Left ventricle myocardium inferior (tissue), 1 donor: ENCODE measurements at regions not wholly inside any gene's neighbourhood (a gene's known extent, or its start where the extent isn't known, plus 50 kb on each side); places are given as distances from the start of the nearest gene placed in this dataset.

Source experiments
- DNase-seq: peaks from one replicate; pipeline ENCODE4 v3.0.0-alpha.2; 2020
- H3K27ac ChIP-seq: fragments of 200-600 bp; replicated peaks from 2 replicates; pipeline ENCODE4 v1.8.0; 2021
- H3K27me3 ChIP-seq: fragments of 200-600 bp; 2 replicates; pipeline ENCODE4 v1.8.0; 2021; ENCODE audit warnings: low read depth
- H3K36me3 ChIP-seq: fragments of 200-600 bp; 2 replicates; pipeline ENCODE4 v1.8.0; 2021
- H3K4me1 ChIP-seq: fragments of 200-600 bp; 2 replicates; pipeline ENCODE4 v1.8.0; 2021
- H3K4me3 ChIP-seq: fragments of 200-600 bp; 2 replicates; pipeline ENCODE4 v1.8.0; 2021; ENCODE audit warnings: mild to moderate bottlenecking, moderate library complexity
- H3K9me3 ChIP-seq: fragments of 200-600 bp; replicated peaks from 2 replicates; pipeline ENCODE4 v1.8.0; 2021
- CTCF ChIP-seq: fragments of 200-600 bp; IDR thresholded peaks from 2 replicates; pipeline ENCODE4 v1.8.0; 2021; ENCODE audit warnings: antibody characterized with exemption, mild to moderate bottlenecking, borderline replicate concordance
- intact Hi-C: fragments of 100-400 bp; cut with micrococcal nuclease; formaldehyde crosslinking; loops from one replicate; pipeline ENCODE4 v1.11.0; 2022
- donor health status: DM: no; HTN: yes; CAD: no; lungs with severe emphysema.

- no peak for TF ChIP-seq CTCF
- H3K27me3 ChIP-seq: peaks cover 70% of the 10 kb centered on the region
- no peaks in the 10 kb centered on the region for H3K4me1 ChIP-seq
- intact Hi-C loops: no loop called here
- H3K4me3 ChIP-seq: no peak overlapping the region
- peaks cover 28% of the 10 kb centered on the region for H3K9me3 ChIP-seq
- H3K36me3 ChIP-seq: no peaks in the 10 kb centered on the region
- H3K27ac ChIP-seq: no peak overlapping the region
- DNase-seq: no peak
Observed at GRCh38 chr14:99116741-99117295, 155.2 kb downstream of the BCL11B start.

- Histone ChIP-seq H3K9me3 (peaks cover 20% of the 10 kb centered on the region), H3K4me3 (no peak overlapping the region), H3K27me3 (peaks cover 79% of the 10 kb centered on the region), H3K4me1 (no peaks in the 10 kb centered on the region), H3K36me3 (no peaks in the 10 kb centered on the region), H3K27ac (no peak overlapping the region)
- intact Hi-C loops: no loop called here
- DNase-seq: no peak
- no peak for TF ChIP-seq CTCF
Observed at GRCh38 chr14:99117671-99118045, 154.3 kb downstream of the BCL11B start.

GRCh38 chr14:99118046-99118721 is 153.8 kb downstream of the BCL11B start:
- Histone ChIP-seq H3K27me3 (peaks cover 81% of the 10 kb centered on the region), H3K27ac (no peak overlapping the region), H3K4me3 (no peak overlapping the region), H3K4me1 (no peaks in the 10 kb centered on the region), H3K9me3 (peaks cover 14% of the 10 kb centered on the region), H3K36me3 (no peaks in the 10 kb centered on the region)
- TF ChIP-seq CTCF: no peak
- DNase-seq: no peak
- intact Hi-C loops: no loop called here

GRCh38 chr14:99118946-99119345 is 153.1 kb downstream of the BCL11B start:
- H3K4me1 ChIP-seq: no peaks in the 10 kb centered on the region
- intact Hi-C loops: no loop called here
- no peaks in the 10 kb centered on the region for H3K36me3 ChIP-seq
- H3K9me3 ChIP-seq: peaks cover 9% of the 10 kb centered on the region
- H3K27me3 ChIP-seq: peaks cover 87% of the 10 kb centered on the region
- TF ChIP-seq CTCF: no peak
- no peak overlapping the region for H3K27ac ChIP-seq
- no peak overlapping the region for H3K4me3 ChIP-seq
- DNase-seq: no peak
